BLaER1 (cell line): ENCODE measurements at regions not wholly inside any gene's neighbourhood (a gene's known extent, or its start where the extent isn't known, plus 50 kb on each side); places are given as distances from the start of the nearest gene placed in this dataset.
"Not testable (repeated sequence)": the region's sequence is repeated elsewhere in the genome, so short reads cannot be mapped to it uniquely, and the experiment has no call there.

Source experiments
- H3K27ac ChIP-seq: shearing (Covaris generic); formaldehyde crosslinking; 2 replicates; pipeline ENCODE4 v1.8.1; 2022
- H3K27me3 ChIP-seq: shearing (Covaris generic); formaldehyde crosslinking; 2 replicates; pipeline ENCODE4 v1.8.1; 2022
- H3K36me3 ChIP-seq: shearing (Covaris generic); formaldehyde crosslinking; 2 replicates; pipeline ENCODE4 v1.8.1; 2022
- H3K4me1 ChIP-seq: shearing (Covaris generic); formaldehyde crosslinking; 2 replicates; pipeline ENCODE4 v1.8.1; 2022
- H3K4me2 ChIP-seq: shearing (Covaris generic); formaldehyde crosslinking; 2 replicates; pipeline ENCODE4 v1.8.1; 2022
- H3K4me3 ChIP-seq: shearing (Covaris generic); formaldehyde crosslinking; 2 replicates; pipeline ENCODE4 v1.8.1; 2022
- H3K9ac ChIP-seq: shearing (Covaris generic); formaldehyde crosslinking; 2 replicates; pipeline ENCODE4 v1.8.1; 2022
- H3K9me3 ChIP-seq: shearing (Covaris generic); formaldehyde crosslinking; 2 replicates; pipeline ENCODE4 v1.8.1; 2022
- H4K20me1 ChIP-seq: shearing (Covaris generic); formaldehyde crosslinking; 2 replicates; pipeline ENCODE4 v1.8.1; 2022
- Cebpa-rat ChIP-seq: shearing (Covaris generic); IDR thresholded peaks from 2 replicates; pipeline ENCODE4 v1.8.1; 2022

DNA sequence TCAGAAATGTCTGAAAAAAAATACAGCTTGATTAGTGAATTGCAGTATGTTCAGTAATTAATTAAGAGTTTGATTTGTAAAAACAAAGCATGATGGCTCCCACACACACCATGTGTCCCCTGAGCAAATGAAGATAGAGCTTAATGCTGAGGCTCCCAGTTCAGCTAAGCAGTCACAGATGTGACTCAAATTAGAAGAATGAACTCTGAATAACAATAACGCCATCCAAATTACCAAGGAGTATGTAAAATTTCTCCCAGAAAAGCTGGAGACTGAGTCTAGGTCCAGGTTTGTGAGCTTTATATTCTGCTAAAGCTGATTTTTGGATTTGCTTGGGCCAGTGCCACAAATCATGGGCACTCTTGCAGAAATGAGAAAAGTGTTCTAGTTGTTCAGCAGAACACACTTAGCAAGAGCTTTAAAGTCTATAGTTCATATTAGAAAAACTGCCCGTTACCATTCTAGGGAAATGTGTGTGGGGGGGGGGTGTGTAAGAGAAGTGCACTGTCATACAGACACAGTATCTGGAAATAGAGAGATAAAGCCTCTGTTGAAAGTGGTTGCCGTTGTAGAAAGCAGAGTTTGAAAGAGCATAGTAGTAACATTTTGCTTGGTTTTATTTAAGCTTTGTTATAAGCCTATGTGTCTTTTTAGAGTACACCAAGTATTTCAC, 253.1 kb downstream of the BCAT1 start:
- H3K4me1 ChIP-seq, result no peaks in the 10 kb centered on the region
- H3K4me3 ChIP-seq, result no peak overlapping the region
- H3K9me3 ChIP-seq, result no peaks in the 10 kb centered on the region
- H3K36me3 ChIP-seq, result no peaks in the 10 kb centered on the region
- no peak overlapping the region for H3K4me2 ChIP-seq
- no peak overlapping the region for H3K27ac ChIP-seq
- no peaks in the 10 kb centered on the region for H4K20me1 ChIP-seq
- no peak for TF ChIP-seq Cebpa-rat
- H3K27me3 ChIP-seq, result no peaks in the 10 kb centered on the region
- H3K9ac ChIP-seq, result no peak overlapping the region

GRCh38 chr12:24695103-24695502, 253.8 kb downstream of the BCAT1 start:
- Histone ChIP-seq H3K27ac (no peak overlapping the region), H3K27me3 (no peaks in the 10 kb centered on the region), H4K20me1 (no peaks in the 10 kb centered on the region), H3K4me1 (no peaks in the 10 kb centered on the region), H3K36me3 (no peaks in the 10 kb centered on the region), H3K9me3 (no peaks in the 10 kb centered on the region), H3K4me2 (no peak overlapping the region), H3K4me3 (no peak overlapping the region), H3K9ac (no peak overlapping the region)
- no peak for TF ChIP-seq Cebpa-rat

DNA sequence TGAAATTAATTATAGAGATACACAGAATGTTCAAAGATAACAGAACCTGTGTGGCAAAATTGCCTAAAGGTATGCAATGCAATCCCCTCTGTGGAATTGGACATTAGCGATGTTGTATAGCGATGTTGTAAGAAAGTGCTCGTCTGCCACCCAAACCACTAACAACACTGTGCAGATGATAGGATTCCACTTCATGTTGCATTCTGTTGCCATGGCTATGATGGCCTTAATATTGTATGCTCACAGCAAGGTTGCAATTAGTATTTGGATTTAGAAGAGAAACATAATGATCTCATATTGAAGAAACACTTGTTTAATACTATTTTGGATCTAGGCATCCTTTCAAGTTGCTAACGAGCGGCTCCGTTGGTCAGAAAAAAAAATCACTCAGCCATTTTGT, 260.3 kb downstream of the BCAT1 start:
- TF ChIP-seq Cebpa-rat, result no peak
- Histone ChIP-seq H3K27ac (no peak overlapping the region), H3K4me3 (no peak overlapping the region), H3K4me1 (no peaks in the 10 kb centered on the region), H3K9me3 (peaks cover 3% of the 10 kb centered on the region; the same call in 1 of the 2 replicates), H4K20me1 (no peaks in the 10 kb centered on the region), H3K36me3 (no peaks in the 10 kb centered on the region), H3K9ac (no peak overlapping the region), H3K27me3 (no peaks in the 10 kb centered on the region), H3K4me2 (no peak overlapping the region)

GRCh38 chr12:24681570-24681969, 267.3 kb downstream of the BCAT1 start:
- no peak for TF ChIP-seq Cebpa-rat
- no peak overlapping the region for H3K4me2 ChIP-seq
- no peak overlapping the region for H3K27ac ChIP-seq
- no peak overlapping the region for H3K4me3 ChIP-seq
- H3K36me3 ChIP-seq, result no peaks in the 10 kb centered on the region
- no peak overlapping the region for H3K9ac ChIP-seq
- H3K4me1 ChIP-seq, result no peaks in the 10 kb centered on the region
- H3K27me3 ChIP-seq, result no peaks in the 10 kb centered on the region
- no peaks in the 10 kb centered on the region for H4K20me1 ChIP-seq
- H3K9me3 ChIP-seq, result peaks cover 3% of the 10 kb centered on the region; the same call in 1 of the 2 replicates

DNA sequence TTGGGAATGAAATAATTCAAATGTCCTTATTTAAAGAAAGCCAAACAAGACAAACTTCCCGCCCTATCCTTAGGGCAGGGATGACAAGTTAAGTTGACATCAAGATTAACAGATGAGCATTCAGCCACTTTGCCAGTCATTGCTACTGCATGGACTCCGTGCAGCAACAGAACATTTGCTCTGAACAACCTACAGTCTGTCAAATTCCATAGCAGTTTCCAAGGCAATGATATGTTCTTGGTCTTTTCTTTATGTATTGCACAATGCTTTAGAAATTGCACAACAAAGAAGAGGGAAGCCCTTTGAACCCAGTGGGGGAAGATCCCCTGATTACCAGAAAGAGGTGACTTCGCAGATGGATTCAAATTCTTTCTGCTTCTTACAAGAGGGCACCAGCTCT, 269.8 kb downstream of the BCAT1 start:
- Histone ChIP-seq H3K9ac (no peak overlapping the region), H3K27ac (no peak overlapping the region), H3K9me3 (peaks cover under 1% of the 10 kb centered on the region; the same call in 1 of the 2 replicates), H4K20me1 (no peaks in the 10 kb centered on the region), H3K4me3 (no peak overlapping the region), H3K27me3 (no peaks in the 10 kb centered on the region), H3K4me2 (no peak overlapping the region), H3K36me3 (no peaks in the 10 kb centered on the region), H3K4me1 (no peaks in the 10 kb centered on the region)
- TF ChIP-seq Cebpa-rat, result peak; percentile 61; the same call in 1 of the 2 replicates

DNA sequence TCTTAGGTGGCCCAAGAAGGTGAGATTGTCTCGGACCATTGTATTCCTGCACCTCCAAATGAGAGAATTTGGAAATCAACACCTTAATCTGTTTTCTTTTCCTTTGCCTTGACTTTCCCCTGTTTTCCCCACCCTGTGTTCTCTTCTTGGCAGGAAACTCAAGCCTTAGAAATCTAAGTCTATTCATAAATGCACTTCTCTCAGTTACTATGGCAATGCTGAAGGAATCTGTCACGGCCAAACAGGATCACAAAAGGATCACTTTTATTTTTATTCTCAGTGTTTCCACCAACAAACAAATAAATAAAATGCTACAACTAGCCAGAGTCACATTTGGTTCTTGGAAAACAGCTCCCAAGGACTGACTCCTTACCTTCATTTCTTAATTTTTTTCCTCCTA, 270.5 kb downstream of the BCAT1 start:
- Histone ChIP-seq H3K4me2 (no peak overlapping the region), H3K4me3 (no peak overlapping the region), H3K36me3 (no peaks in the 10 kb centered on the region), H3K9me3 (peaks cover 5% of the 10 kb centered on the region; the same call in 1 of the 2 replicates), H3K9ac (no peak overlapping the region), H4K20me1 (no peaks in the 10 kb centered on the region), H3K27ac (no peak overlapping the region), H3K4me1 (no peaks in the 10 kb centered on the region), H3K27me3 (no peaks in the 10 kb centered on the region)
- TF ChIP-seq Cebpa-rat, result no peak

GRCh38 chr12:24668563-24668962, 280.3 kb downstream of the BCAT1 start:
- Histone ChIP-seq H3K4me1 (no peaks in the 10 kb centered on the region), H3K9me3 (no peaks in the 10 kb centered on the region), H3K9ac (no peak overlapping the region), H3K4me3 (no peak overlapping the region), H4K20me1 (no peaks in the 10 kb centered on the region), H3K27ac (no peak overlapping the region), H3K36me3 (no peaks in the 10 kb centered on the region), H3K4me2 (no peak overlapping the region), H3K27me3 (no peaks in the 10 kb centered on the region)
- no peak for TF ChIP-seq Cebpa-rat

GRCh38 chr12:24664161-24664880, 284.6 kb downstream of the BCAT1 start:
- no peak overlapping the region for H3K9ac ChIP-seq
- no peaks in the 10 kb centered on the region for H3K4me1 ChIP-seq
- H4K20me1 ChIP-seq, result no peaks in the 10 kb centered on the region
- H3K9me3 ChIP-seq, result no peaks in the 10 kb centered on the region
- H3K36me3 ChIP-seq, result no peaks in the 10 kb centered on the region
- no peak overlapping the region for H3K4me2 ChIP-seq
- H3K4me3 ChIP-seq, result no peak overlapping the region
- H3K27ac ChIP-seq, result no peak overlapping the region
- no peak for TF ChIP-seq Cebpa-rat
- H3K27me3 ChIP-seq, result no peaks in the 10 kb centered on the region

DNA sequence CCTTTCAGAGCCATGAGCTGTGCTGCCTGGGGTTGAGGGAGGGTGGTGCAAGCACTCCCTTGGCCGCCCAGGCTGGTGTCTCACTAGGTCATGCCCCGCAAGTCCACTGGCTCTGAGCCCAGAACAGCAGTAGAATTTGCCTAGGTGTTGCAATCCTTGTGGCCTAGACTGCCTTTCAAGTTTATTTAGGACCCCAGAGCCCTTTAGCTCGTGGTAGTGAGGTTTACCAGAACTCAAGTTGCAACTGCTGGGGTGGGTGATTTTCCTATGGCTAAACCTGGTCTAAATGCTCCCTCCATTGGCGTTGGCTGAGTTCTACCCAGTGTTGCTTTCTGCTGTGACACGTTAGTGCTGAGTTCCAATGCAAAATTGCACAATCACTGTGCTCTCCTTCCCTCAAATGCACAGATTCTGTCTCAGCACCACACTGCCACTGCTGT, 287.2 kb downstream of the BCAT1 start:
- no peak overlapping the region for H3K9ac ChIP-seq
- H3K4me1 ChIP-seq, result no peaks in the 10 kb centered on the region
- no peak overlapping the region for H3K4me2 ChIP-seq
- H3K9me3 ChIP-seq, result no peaks in the 10 kb centered on the region
- H4K20me1 ChIP-seq, result no peaks in the 10 kb centered on the region
- no peaks in the 10 kb centered on the region for H3K27me3 ChIP-seq
- H3K36me3 ChIP-seq, result no peaks in the 10 kb centered on the region
- peak; percentile 45; the same call in 1 of the 2 replicates for TF ChIP-seq Cebpa-rat
- no peak overlapping the region for H3K27ac ChIP-seq
- no peak overlapping the region for H3K4me3 ChIP-seq

DNA sequence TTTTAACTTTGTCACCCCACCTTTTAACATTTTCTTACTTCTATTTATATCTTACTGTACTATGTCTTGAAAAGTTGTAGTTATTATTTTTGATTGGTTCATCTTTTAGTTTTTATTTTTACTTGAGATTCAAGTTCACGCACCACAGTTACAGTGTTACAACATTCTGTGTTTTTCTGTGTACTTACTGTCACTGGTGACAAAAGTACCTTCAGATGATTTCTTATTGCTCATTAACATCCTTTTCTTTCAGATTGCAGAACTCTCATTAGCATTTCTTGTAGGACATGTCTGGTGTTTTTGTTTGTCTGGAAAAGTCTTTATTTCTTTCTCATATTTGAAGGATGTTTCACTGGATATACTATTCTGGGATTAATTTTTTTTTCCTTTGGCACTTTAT, 289.9 kb downstream of the BCAT1 start:
- Histone ChIP-seq H3K4me2 (no peak overlapping the region), H3K36me3 (no peaks in the 10 kb centered on the region), H4K20me1 (no peaks in the 10 kb centered on the region), H3K9me3 (peaks cover 6% of the 10 kb centered on the region), H3K4me1 (no peaks in the 10 kb centered on the region), H3K4me3 (no peak overlapping the region), H3K27me3 (no peaks in the 10 kb centered on the region), H3K27ac (no peak overlapping the region), H3K9ac (no peak overlapping the region)
- no peak for TF ChIP-seq Cebpa-rat

DNA sequence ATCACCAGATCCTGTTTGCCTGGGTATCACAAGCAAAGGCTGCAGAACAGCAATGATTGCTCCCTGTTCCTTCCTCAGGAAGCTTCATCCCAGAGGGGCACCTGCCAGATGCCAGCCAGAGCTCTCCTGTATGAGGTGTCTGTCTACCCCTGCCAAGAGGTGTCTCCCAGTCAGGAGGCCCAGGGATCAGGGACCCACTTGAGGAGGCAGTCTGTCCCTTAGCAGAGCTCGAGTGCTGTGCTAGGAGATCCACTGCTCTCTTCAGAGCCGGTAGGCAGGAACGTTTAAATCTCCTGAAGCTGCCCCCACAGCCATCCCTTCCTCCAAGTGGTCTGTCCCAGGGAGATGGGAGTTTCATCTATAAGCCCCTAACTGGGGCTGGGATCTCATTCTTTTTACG, 294.6 kb downstream of the BCAT1 start:
- not testable (repeated sequence) for H3K9me3 ChIP-seq, H3K27ac ChIP-seq, H3K4me1 ChIP-seq

More for the DNA sequence above, 294.6 kb downstream of the BCAT1 start:
- not testable (repeated sequence) for H3K9ac ChIP-seq, H3K4me2 ChIP-seq, H3K27me3 ChIP-seq, H3K36me3 ChIP-seq, H4K20me1 ChIP-seq, H3K4me3 ChIP-seq
